Prostate gland (tissue), 2 donors: ENCODE measurements at regions not wholly inside any gene's neighbourhood (a gene's known extent, or its start where the extent isn't known, plus 50 kb on each side); places are given as distances from the start of the nearest gene placed in this dataset.
"Not testable (repeated sequence)": the region's sequence is repeated elsewhere in the genome, so short reads cannot be mapped to it uniquely, and the experiment has no call there.

ENCODE experiments used
- DNase-seq: peaks from one replicate; pipeline ENCODE4 v3.0.0-alpha.2; 2019; ENCODE audit warnings: low spot score
- H3K27ac ChIP-seq, 2 donors: fragments of 200-600 bp; sonication (generic); 2 replicates each; pipeline ENCODE4 v1.5.1; 2017 to 2019
- H3K27me3 ChIP-seq: fragments of 200-600 bp; sonication (generic); replicated peaks from 2 replicates; pipeline ENCODE4 v1.5.1; 2019; ENCODE audit not compliant: insufficient read depth
- H3K36me3 ChIP-seq, 2 donors: fragments of 200-600 bp; sonication (generic); 1 replicate in 1 of 2; 2 replicates in 1 of 2; pipeline versions ENCODE4 v1.5.1 to v1.8.1; 2017 to 2019
- H3K4me1 ChIP-seq: fragments of 200-600 bp; sonication (generic); replicated peaks from 2 replicates; pipeline ENCODE4 v1.5.1; 2019
- H3K4me3 ChIP-seq, 2 donors: fragments of 200-600 bp; sonication (generic); 2 replicates each; pipeline ENCODE4 v1.5.1; 2017 to 2019
- H3K9me3 ChIP-seq: fragments of 200-600 bp; sonication (generic); 2 replicates; pipeline ENCODE4 v1.5.1; 2017
- CTCF ChIP-seq, 4 experiments: fragments of 200-600 bp in 2 of 4; fragments of 450-650 bp in 2 of 4; sonication (generic) in 2 of 4; IDR thresholded peaks; 1 replicate in 3 of 4; 2 replicates in 1 of 4; pipeline ENCODE4 v1.5.1; 2016 to 2019; ENCODE audit warnings: antibody characterized with exemption in 4 of 4, mild to moderate bottlenecking in 2 of 4, moderate library complexity in 2 of 4
- POLR2A ChIP-seq: fragments of 450-650 bp; IDR thresholded peaks from one replicate; pipeline ENCODE4 v1.6.1; 2016; ENCODE audit warnings: antibody characterized with exemption, mild to moderate bottlenecking
- POLR2AphosphoS5 ChIP-seq: sonication (generic); formaldehyde crosslinking; IDR thresholded peaks from one replicate; pipeline ENCODE4 v1.6.1; 2017; ENCODE audit warnings: antibody characterized with exemption
- WGBS: methylation state at CpG from one replicate; pipeline ENCODE4 v1.1.5; 2018; 5-methylcytosine and 5-hydroxymethylcytosine counted together
- intact Hi-C: fragments of 100-400 bp; cut with DNase I; formaldehyde crosslinking; loops from one replicate; pipeline ENCODE4 v1.14.2; 2022

DNA sequence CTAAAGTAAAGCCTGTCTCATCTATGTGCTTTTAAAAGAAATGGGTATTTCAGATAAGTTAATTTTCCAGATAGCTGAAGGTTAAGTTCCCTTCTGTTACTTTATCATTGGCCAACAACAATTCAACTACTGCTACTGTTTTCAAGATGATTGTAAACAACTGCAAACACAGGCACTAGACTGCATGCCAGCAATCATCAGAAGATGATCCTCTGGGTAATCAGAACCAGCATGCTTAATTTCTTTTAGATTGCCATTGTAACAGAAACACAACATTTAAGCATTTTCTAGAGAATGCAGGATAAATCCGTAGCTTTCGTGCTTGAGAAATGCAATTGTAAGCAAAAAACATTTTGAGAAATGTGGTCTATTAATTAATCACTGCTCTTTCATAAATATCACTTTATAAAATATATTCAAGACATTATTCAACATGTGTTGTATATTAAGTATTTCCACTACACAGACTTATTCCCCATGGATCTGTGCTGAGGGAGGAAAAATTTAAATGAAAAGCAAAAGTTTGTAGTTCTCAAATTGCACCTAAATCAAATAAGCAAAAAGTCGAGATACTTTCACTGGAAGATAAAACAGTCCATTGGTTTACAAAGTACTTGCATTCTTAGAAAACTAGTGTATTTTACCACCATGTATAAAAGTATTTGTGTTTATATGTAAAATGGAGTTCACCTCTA is 133.7 kb downstream of the ATL2 start:
- Histone ChIP-seq H3K9me3 (no peaks in the 10 kb centered on the region), H3K27ac (no peak overlapping the region), H3K4me1 (no peaks in the 10 kb centered on the region), H3K27me3 (no peaks in the 10 kb centered on the region), H3K36me3 (no peaks in the 10 kb centered on the region), H3K4me3 (no peak overlapping the region)
- WGBS = 82% methylated on average over 3 of the region's 3 CpGs
- intact Hi-C loops = no loop called here
- DNase-seq = no peak
- TF ChIP-seq POLR2A (no peak), CTCF (IDR thresholded peaks at IDR 0.05) (no peak), POLR2AphosphoS5 (no peak)

DNA sequence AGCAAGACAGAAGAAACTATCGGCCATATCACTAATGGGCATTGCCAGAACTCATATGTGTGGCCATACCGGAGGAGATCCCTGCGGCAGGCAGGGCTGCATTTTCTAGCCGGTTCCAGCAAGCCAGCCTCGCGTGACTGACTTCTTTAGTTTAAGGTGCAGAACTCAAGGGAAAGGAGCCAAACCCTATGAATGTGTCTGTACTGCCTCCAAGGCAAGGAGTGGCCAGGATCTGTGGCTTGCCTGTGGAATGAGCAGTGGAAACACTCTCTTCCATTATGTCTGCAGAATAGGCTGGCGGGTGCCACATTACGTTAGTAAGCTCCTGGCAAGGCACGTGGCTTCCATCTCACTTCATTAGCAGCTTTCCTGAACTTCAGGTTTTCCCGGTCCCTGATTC is 137.6 kb downstream of the ATL2 start:
- H3K9me3 ChIP-seq = no peaks in the 10 kb centered on the region
- H3K27me3 ChIP-seq = no peaks in the 10 kb centered on the region
- no peak for TF ChIP-seq POLR2AphosphoS5
- TF ChIP-seq CTCF (IDR thresholded peaks at IDR 0.05) = no peak
- TF ChIP-seq POLR2A = no peak
- no peaks in the 10 kb centered on the region for H3K36me3 ChIP-seq
- WGBS = 39% methylated on average over 10 of the region's 10 CpGs
- DNase-seq = peak; percentile 49
- H3K4me1 ChIP-seq = no peaks in the 10 kb centered on the region
- H3K4me3 ChIP-seq = no peak overlapping the region
- intact Hi-C loops = no loop called here
- H3K27ac ChIP-seq = no peak overlapping the region

DNA sequence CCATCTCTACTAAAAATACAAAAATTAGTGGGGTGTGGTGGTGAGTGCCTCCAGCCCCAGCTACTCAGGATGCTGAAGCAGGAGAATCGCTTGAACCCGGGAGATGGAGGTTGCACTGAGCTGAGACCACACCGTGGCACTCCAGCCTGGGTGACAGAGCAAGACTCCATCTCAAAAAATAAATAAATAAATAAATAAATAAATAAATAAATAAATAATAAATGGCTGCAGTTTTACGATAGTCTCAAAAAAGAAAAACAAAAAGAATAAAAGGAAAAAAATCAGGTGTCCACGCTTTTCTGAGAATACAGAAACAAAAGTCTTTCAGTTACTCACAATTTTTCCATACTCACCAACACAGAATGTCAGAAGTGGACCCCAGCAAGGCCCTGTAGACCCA is 138.4 kb downstream of the ATL2 start:
- H3K4me3 ChIP-seq, H3K27me3 ChIP-seq, intact Hi-C loops, DNase-seq, H3K4me1 ChIP-seq, H3K36me3 ChIP-seq, H3K9me3 ChIP-seq, H3K27ac ChIP-seq: not testable (repeated sequence)
- WGBS = 96% methylated on average over 5 of the region's 5 CpGs

- intact Hi-C loops = no loop called here
- WGBS = 96% methylated on average over 2 of the region's 2 CpGs
Measured at GRCh38 chr2:38237311-38237710, 139.8 kb downstream of the ATL2 start.

DNA sequence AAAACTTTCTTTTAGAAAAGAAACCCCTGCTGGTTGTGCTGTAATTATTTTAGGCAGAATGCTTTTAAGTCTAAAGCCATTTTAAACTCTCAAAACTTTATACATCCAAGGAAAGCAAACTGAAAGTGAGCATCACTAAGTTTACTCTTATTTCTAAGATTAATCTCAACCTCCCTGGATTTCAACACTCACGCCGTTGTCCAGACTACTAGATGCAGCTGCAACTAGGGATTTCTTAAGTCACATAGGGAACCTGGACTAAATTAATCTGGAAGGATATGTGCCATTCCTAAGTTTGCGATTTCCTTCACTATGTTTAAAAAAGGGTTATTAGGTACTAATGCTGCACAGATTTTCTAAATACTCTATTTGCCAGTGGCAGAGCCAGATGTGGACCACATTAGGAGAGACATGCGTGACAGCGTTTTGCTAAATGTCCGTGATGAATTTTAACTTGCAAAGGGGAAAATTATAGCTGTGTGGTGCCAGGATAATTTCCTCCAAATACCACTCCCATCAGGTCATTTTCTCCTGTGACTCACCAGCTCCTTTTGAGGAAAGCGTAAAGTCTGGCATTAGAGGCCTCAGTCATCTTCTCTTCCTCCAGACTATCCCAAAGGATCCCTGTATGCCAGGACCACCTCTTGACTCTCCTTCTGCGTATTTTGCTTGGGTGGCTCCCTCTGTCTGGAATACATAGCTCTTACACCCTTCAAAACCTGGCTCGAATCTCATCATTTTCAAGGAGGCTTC is 143.7 kb downstream of the ATL2 start:
- intact Hi-C loops = no loop called here
- Histone ChIP-seq H3K36me3 (no peaks in the 10 kb centered on the region), H3K27me3 (no peaks in the 10 kb centered on the region), H3K27ac (peak overlapping the region in 1 of 2 donors; percentile 8), H3K4me1 (no peaks in the 10 kb centered on the region), H3K4me3 (no peak overlapping the region), H3K9me3 (no peaks in the 10 kb centered on the region)
- TF ChIP-seq POLR2A = no peak
- no peak for TF ChIP-seq CTCF (IDR thresholded peaks at IDR 0.05)
- TF ChIP-seq POLR2AphosphoS5 = no peak
- WGBS = 72% methylated on average over 9 of the region's 9 CpGs
- DNase-seq = no peak

More at GRCh38 chr2:38237311-38237710, 139.8 kb downstream of the ATL2 start:
- Histone ChIP-seq H3K4me1 (no peaks in the 10 kb centered on the region), H3K27me3 (no peaks in the 10 kb centered on the region), H3K4me3 (no peak overlapping the region), H3K27ac (no peak overlapping the region), H3K9me3 (no peaks in the 10 kb centered on the region), H3K36me3 (no peaks in the 10 kb centered on the region)
- DNase-seq = no peak
- no peak for TF ChIP-seq CTCF (IDR thresholded peaks at IDR 0.05)
- no peak for TF ChIP-seq POLR2AphosphoS5
- no peak for TF ChIP-seq POLR2A
